Renal cortical epithelial cell (primary cell): ENCODE measurements at regions not wholly inside any gene's neighbourhood (a gene's known extent, or its start where the extent isn't known, plus 50 kb on each side); places are given as distances from the start of the nearest gene placed in this dataset.

Source experiments
- DNase-seq: peaks from one replicate; pipeline ENCODE4 v3.0.0-alpha.2; 2011; ENCODE audit warnings: low read depth

- peak; percentile 12 for DNase-seq
Measured at GRCh38 chr10:64505501-64505900, 984.3 kb downstream of the REEP3 start.

- no peak for DNase-seq
Measured at GRCh38 chr10:64506963-64507362, 985.8 kb downstream of the REEP3 start.

GRCh38 chr10:64507651-64508028 is 986.4 kb downstream of the REEP3 start:
- DNase-seq: no peak

- DNase-seq: no peak
Measured at GRCh38 chr10:64508029-64508661, 986.9 kb downstream of the REEP3 start.

- no peak for DNase-seq
Measured at GRCh38 chr10:64515970-64516699, 994.9 kb downstream of the REEP3 start.

GRCh38 chr10:64518456-64518855 is 997.3 kb downstream of the REEP3 start:
- no peak for DNase-seq

- no peak for DNase-seq
Measured at GRCh38 chr10:64519427-64519826, 998.2 kb downstream of the REEP3 start.

GRCh38 chr10:64519831-64520230 is 998.6 kb downstream of the REEP3 start:
- DNase-seq: no peak

GRCh38 chr10:64523065-64523759 is 1002.0 kb downstream of the REEP3 start:
- no peak for DNase-seq

- DNase-seq: no peak
Measured at GRCh38 chr10:64528294-64529002, 1007.2 kb downstream of the REEP3 start.

- no peak for DNase-seq
Measured at GRCh38 chr10:64529003-64529350, 1007.8 kb downstream of the REEP3 start.

GRCh38 chr10:64534616-64535015 is 1013.4 kb downstream of the REEP3 start:
- DNase-seq: no peak

- DNase-seq: no peak
Measured at GRCh38 chr10:64535131-64535867, 1014.1 kb downstream of the REEP3 start.

- no peak for DNase-seq
Measured at GRCh38 chr10:64537112-64537511, 1015.9 kb downstream of the REEP3 start.

- no peak for DNase-seq
Measured at GRCh38 chr10:64537928-64538327, 1016.7 kb downstream of the REEP3 start.

GRCh38 chr10:64546073-64546472 is 1024.9 kb downstream of the REEP3 start:
- DNase-seq: no peak

GRCh38 chr10:64547168-64547567 is 1026.0 kb downstream of the REEP3 start:
- DNase-seq: no peak

GRCh38 chr10:64555666-64556065 is 1034.5 kb downstream of the REEP3 start:
- no peak for DNase-seq

- no peak for DNase-seq
Measured at GRCh38 chr10:64558094-64558835, 1037.1 kb downstream of the REEP3 start.

- no peak for DNase-seq
Measured at GRCh38 chr10:64571056-64571455, 1049.9 kb downstream of the REEP3 start.
